RPMI7951 (cell line): ENCODE measurements at regions not wholly inside any gene's neighbourhood (a gene's known extent, or its start where the extent isn't known, plus 50 kb on each side); places are given as distances from the start of the nearest gene placed in this dataset.

Experiments
- DNase-seq: peaks from one replicate; pipeline ENCODE4 v3.0.0-alpha.2; 2012; ENCODE audit warnings: low read depth

- peak; percentile 0 for DNase-seq
These were observed 269.7 kb upstream of the LCORL start for GRCh38 chr4:18291256-18291655.

DNA sequence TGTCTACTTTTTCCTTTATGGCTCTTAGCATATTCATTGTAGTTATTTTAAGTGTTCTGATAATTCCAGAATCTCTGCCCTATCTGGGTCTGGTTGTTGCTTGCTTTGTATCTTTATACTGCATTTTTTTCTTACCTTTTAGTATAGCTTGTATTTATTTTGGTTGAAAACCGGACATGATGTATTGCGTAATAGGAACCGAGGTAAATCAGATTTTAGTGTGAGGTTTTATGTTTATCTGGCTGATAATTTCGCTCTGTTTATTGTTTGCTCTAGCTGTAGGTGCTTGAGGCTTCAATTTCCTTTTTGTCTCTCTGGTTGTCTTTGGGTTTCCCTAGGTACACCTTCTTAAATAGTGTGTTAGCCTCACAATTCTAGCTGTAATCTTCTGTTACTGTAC is 263.8 kb upstream of the LCORL start:
- DNase-seq, result no peak

GRCh38 chr4:18278244-18278643 is 256.7 kb upstream of the LCORL start:
- DNase-seq, result no peak

- no peak for DNase-seq
These were observed 241.3 kb upstream of the LCORL start for GRCh38 chr4:18262832-18263231.

DNA sequence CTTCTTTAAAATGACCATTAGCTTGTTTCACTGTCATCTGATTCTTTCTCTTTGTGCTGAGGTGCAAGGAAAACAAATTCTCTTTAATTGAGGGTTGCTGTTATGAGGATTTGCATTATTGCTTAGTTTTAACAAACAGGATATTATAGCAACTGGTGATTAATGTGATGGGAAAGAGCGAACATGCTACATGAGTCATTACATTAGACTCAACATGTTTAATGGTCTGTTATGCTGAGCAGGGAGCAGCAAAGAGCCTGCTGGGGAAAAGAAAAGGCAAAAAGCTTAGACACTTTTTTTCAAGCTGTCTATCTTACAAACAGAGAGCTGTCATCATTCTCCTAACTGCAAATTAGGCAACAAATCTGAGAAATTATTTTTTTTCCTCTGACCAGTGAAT is 230.5 kb upstream of the LCORL start:
- DNase-seq, result no peak

DNA sequence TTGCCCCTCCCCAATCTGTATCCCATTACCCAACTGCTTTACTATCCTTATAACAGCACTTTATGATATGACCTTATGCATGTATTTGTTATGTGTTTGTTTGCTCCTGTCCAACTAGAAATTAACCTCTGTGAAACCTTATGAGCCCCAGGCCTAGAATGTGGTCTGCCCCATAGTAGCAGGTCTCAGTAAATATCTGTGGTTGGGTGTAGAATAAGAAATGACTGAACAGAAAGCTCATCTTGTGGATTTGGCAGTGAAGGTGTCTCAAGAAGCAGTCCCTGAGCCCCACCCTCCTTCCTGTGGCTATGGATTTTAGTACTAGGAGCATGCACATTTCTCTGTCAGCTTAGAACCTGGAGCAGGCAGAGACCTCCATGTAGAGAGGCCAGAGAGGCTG is 229.0 kb upstream of the LCORL start:
- DNase-seq, result no peak

DNA sequence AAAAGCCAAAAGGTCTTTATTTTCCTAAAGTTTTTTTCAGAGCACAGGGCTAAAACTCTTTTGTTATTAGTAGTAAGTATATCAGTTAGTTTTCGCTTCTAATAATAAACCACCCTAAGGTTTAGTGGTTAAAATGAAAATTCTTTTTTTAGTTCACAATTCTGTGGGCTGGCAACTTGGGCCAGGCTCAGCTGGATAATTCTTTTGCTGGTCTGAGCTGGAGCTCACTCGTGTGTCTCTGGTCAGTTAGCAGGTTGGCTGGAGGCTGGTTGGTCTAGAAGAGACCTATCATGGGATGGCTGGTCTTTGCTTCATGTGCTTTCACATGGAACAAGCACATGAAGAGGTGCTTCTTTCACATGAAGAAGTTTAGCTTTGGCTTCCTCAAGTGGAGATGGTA is 227.1 kb upstream of the LCORL start:
- DNase-seq, result no peak

- no peak for DNase-seq
These were observed 225.6 kb upstream of the LCORL start for GRCh38 chr4:18247189-18247588.

- DNase-seq, result no peak
These were observed 221.6 kb upstream of the LCORL start for GRCh38 chr4:18242919-18243693.

DNA sequence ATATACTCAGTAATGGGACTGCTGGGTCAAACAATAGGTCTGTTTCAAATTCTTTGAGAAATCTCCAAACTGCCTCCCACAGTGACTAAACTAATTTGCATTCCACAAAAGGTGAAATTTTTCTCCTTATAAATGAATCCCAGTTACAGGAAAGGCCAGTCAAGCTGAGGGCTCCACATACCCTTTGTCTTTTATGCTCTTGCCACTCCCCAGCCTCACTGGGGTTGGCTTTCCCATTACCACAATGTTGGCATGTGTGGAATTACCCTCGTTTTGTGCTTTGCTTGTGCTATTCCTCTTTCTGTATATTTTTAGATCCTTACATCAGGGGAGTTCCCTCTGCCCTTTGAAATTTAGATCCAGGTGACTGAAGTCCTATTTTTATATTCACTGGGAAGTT is 220.2 kb upstream of the LCORL start:
- DNase-seq, result no peak

DNA sequence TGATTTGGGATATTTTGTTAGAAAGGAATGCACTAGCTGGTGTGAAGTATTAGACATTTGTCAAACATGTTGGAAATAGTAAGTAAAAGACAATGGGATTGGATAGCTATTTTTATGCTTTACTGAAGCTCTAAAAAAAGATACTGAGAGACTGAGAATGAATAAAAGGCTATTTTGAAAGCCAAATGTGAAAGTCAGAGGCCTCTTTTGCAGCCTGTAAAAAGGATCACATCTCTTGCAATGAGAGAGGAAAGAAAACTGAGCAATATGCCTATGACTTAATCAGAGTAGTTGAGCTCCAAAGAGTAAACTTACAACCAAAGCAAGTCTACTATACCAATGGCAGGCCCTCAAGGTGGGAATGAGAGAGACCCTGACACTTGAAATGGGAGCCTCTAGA is 212.6 kb upstream of the LCORL start:
- DNase-seq, result no peak

DNA sequence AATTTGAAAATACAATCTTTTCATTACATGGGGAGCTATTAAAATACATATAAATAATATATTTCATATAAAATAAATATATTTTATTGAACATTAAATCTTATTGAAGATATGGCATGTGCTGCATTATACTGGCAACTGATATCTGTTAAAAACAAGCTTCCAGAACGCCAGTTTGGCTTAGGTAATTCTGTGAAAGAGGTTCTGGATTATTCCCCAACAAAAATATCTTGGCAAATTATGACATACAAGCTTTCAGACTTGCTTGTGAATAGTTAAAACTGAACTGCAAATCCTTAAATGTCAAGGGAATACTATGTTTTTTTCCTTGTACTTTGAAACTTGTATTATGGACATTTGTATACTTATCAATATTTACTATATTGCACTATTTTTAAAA is 210.2 kb upstream of the LCORL start:
- no peak for DNase-seq

- DNase-seq, result no peak
These were observed 206.3 kb upstream of the LCORL start for GRCh38 chr4:18227880-18228279.

GRCh38 chr4:18214411-18215055 is 193.0 kb upstream of the LCORL start:
- DNase-seq, result no peak

GRCh38 chr4:18213576-18214198 is 192.1 kb upstream of the LCORL start:
- no peak for DNase-seq

GRCh38 chr4:18209448-18209847 is 187.9 kb upstream of the LCORL start:
- no peak for DNase-seq

- no peak for DNase-seq
These were observed 182.4 kb upstream of the LCORL start for GRCh38 chr4:18203966-18204365.

DNA sequence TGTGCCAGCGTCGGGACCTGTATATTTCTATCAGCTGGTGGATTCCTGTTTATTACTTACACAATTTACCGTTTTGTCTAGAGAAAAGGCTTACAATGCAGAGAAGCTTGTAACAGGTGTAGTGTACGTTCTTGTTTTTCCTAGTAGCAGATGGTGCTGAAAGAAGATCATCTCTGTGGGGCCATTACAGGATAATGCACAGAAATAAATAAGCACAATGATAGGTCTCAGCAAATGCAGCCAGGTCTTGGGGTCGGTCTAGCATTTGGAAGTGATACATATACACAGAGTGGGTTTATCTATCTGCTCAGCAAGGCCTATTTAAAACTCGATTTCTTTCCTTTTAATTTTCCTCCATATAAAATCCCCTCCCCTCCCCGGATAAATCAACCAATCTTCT is 180.9 kb upstream of the LCORL start:
- DNase-seq, result no peak

DNA sequence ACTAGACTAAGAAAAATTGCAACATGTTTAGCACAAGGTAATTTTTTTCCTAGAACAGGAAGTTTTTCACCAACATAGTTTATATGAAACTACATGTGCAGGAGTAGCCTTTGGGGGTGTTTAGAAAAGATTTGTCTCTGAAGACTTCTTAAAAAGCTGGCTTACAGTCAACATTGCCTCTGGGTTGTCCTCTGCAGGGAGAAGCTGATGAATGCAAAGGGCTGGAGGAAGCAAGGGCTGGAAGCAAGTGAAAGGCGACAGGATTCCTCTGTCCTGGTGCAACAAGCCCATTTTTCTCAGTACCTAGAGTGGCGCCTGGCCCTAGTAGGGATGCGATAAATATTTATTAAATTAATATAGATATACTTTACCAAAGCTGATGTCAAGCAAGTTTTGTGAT is 180.3 kb upstream of the LCORL start:
- DNase-seq, result no peak

GRCh38 chr4:18198653-18199052 is 177.1 kb upstream of the LCORL start:
- no peak for DNase-seq

DNA sequence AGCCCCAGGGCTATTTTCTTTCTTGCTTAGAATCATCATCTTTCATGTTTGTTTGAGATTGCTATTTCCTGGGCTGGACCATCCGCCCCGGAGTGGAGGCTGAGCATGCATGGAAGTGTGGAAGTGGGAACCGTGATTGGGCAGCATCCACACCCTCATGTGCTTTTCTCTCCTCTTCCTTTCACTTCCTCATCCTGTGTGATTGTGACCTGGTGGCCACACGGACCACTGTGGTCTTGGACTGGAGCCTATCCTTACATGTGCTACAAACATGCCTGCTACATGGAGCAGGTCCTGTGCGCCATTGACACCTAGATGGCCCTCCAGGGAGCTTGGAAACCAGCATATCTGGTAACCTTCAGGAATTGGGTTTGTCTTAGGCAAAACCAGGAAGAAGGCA is 175.9 kb upstream of the LCORL start:
- no peak for DNase-seq

DNA sequence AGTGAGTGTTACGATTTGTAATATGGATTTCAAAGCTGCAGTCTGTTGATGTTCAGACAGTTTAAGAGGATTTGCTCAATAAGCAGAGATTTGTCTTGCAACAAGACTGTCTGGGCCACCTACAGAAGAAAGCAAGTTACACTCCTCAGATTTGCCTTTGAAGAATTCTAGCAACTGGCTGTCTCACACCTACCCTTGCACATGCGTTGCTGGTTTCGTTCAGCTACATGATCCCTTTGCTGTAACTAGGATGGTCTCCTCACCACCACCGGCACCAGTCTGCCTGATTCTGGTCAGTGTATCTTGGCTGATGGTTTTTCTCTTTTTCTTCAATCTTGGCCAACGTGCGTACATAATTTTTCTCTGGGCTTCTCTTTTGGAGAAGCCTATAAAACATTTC is 172.7 kb upstream of the LCORL start:
- no peak for DNase-seq

GRCh38 chr4:18192901-18193300 is 171.3 kb upstream of the LCORL start:
- no peak for DNase-seq
